DMS53 treated with DMSO at 0.1 percent for 48 hours (cell line): ENCODE measurements at regions not wholly inside any gene's neighbourhood (a gene's known extent, or its start where the extent isn't known, plus 50 kb on each side); places are given as distances from the start of the nearest gene placed in this dataset.

Experiments used
- DNase-seq: peaks from one replicate; lab custom pipeline; 2025; ENCODE audit not compliant: unreplicated experiment; lab: John Stamatoyannopoulos, UW

DNA sequence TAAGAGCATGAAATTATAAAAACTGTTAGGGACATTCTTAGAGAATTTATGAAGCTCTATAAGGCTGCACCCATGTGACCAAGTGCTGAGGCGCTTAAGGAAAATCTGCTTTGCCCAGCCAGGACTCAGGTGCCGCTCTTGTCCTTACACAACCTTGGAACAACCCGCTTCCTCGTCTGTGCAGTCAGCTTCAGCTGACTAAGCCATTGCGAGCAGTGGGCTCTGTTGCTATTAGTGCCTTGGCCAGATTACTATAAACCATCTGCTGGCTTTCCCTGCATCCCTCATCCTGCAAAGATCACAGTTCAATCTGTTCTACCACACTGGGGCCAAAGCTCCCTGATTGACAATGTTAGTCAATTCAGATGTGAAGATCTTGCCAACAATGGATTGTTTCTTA, 89.1 kb upstream of the E2F3 start:
- no peak for DNase-seq

DNA sequence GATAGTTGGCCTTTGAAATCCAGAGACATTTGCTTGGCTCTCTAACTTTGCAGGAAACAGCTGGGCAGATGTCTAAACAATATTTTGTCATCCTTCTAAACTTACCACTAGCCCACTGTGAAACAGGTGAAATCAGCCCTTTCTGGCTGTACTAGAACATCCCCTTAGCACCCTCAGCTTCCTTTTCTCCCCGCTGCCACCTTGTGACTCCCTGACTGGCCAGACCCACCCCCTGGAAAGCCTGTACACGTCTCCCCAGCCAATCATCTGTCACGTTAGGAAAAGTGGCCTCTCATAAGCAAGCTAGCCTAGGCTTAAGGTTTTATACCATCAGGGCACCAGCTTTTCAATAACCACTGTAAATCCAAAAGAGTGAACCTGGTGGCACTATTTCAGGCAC, 88.6 kb upstream of the E2F3 start:
- no peak for DNase-seq

- no peak for DNase-seq
Measured at GRCh38 chr6:20313960-20314530, 87.6 kb upstream of the E2F3 start.

DNA sequence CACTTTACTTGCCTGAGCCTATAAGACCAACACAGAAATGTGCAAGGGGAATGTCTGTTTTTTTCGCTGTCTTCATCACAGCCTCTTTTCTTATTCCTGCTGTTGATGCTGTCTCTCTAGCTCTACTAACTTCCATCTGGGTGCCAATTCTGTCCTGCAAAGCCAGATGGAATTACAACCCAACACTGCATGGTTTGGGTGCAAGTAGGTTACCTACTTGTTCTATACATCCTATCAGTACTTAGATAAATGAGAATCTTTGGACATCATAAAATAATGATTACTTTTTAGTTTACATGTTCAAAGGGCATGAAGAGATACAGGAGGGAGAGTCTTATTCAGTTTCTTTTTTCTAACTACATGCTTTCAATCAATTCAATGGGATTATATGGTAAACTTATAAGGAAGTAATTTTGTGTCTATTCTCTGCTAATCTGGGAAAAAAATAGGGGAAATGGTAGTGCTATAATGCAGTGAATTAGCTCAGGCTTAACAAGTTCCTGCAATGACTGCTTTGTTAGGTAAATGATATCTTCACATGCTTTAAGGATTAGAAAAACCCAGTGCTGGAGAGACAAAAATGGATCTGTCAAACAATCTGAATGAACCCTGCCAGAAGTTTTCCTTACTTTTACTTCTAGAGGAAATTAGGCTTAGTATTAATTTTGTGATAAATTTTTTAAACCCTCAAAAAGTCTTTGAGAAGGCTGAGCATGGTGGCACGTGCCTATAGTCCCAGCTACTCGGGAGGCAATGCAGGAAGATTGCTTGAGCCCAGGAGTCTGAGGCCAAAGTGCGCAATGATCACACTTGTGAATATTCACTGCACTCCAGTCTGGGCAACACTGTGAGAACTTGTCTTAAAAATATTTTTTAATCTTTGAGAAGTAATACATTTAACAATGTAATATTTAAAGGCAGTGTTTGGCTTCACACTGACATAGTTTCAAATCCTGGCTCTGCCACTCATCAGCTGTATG, 86.5 kb upstream of the E2F3 start:
- no peak for DNase-seq

GRCh38 chr6:20317430-20317829, 84.2 kb upstream of the E2F3 start:
- DNase-seq: no peak

GRCh38 chr6:20318851-20319387, 82.8 kb upstream of the E2F3 start:
- DNase-seq: no peak

DNA sequence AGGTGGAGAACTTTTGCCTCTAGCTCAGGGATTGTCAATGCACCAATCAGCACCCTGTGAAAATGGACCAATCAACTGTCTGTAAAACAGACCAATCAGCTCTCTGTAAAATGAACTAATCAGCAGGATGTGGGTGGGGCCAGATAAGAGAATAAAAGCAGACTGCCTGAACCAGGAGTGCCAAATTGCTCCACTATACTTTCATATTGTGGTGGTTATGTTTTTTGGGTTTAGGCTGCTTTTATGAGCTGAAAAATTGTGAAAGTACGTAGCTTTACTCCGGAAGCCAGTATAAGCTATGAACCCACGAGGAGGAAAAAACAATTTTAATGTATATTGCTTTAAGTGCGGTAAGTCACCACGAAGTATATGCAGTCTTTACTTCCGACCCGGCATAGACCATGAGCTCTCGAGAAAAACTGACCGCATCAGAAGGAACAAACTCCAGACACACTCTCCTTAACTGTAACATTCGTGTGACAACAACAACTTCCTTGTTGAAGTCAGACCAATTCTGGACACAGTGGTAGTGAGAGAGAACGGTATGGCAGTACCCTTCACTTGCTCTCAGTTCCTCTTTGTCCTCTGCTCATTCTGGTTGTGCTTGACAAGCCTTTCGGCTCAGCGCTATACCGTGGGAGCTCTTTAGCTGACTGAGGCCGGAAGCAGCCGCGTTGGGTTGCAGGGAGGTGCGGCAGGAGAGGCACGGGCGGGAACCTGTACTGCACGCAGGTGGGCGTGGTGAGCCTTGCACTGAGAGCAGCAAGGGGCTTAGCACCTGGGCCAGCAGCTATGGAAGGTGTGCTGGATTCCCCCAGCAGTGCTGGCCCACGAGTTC, 81.9 kb upstream of the E2F3 start:
- DNase-seq: no peak

DNA sequence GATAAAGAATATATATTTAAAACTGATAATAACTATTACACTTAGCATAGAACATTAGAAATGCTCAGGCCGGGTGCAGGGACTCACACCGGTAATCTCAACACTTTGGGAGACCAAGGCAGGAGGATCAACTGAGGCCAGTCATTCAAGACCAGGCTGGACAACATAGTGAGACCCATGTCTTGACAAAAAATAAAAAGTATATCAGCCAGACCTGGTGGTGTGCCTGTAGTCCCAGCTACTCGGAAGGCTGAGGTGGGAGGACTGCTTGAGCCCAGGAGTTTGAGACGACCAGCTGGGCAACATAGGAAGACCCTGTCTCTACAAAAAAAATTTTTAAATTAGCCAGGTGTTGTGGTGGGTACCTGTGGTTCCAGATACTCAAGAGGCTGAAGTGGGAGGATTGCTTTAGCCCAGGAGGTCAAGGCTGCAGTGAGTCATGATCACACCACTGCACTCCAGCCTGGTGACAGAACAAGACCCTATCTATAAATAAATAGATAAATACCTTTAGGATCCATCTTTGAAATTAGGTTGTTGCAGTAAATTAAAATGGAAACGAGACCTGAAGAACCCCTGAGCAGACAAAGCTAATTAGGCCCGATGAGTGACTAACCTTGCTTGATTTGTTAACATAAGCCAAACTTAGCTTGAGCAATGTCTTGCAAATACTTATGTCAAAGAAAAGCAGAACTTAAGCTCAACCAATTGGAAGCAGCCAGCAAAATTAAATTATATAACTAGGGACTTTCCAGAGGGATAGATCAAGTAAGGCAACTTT, 75.8 kb upstream of the E2F3 start:
- DNase-seq: no peak

- DNase-seq: no peak
Measured at GRCh38 chr6:20326422-20326728, 75.3 kb upstream of the E2F3 start.

DNA sequence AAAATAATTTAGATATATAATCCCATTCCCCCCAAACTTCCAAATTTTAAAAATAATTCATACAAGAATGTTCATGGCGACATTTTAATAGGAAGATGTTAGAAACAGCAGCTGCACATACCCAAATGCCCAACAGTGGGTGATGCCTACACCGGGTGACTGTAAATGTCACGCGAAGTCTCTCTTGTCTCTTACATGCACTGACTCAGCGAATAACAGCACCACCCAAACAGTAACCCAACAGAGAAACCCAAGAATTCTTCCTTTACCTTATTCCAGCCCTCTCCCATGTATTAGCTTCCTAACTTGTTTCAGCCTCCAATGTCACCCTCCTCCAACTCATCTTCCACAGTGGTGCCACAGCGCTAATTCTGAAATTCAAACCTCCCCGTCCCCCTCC, 74.5 kb upstream of the E2F3 start:
- DNase-seq: no peak

- DNase-seq: no peak
Measured at GRCh38 chr6:20328266-20328923, 73.3 kb upstream of the E2F3 start.

- no peak for DNase-seq
Measured at GRCh38 chr6:20328924-20329300, 72.8 kb upstream of the E2F3 start.

DNA sequence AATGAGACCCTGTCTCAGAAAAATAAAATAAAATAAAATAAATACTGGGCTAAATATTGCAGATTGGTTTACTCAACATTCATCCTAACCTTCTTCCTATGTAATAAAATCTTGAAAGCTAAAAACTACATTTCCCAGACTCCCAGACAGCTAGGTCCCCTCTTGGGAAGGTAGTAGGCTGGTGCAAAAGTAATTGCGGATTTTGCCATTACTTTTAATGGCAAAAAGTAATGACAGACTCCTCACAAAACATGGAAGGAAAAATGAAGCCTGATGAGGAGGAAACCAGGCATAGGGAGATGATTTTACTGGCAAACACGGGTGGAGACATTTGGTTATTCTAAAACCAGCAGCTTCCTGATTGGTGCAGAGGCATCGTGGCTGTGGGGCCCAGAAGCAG, 70.6 kb upstream of the E2F3 start:
- DNase-seq: no peak

DNA sequence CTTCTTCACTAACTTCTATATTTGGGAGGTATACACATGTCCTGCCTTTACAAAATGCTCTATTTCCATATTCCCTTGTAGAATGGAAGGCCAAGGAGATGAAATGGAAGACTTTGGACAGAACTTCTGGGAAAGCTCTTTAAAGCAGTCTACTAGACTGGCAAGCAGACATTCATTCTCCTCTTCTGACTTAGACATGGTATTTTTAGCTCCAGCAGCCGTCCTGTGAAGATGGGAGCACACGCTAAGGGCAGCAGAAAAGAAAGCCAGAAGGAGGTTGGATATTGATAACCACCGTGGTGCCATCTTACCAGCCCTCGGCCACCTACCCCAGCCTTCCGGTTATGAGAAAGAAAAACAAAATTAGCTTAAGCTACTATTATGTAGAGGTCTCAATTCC, 70.1 kb upstream of the E2F3 start:
- DNase-seq: no peak

GRCh38 chr6:20332441-20333006, 69.2 kb upstream of the E2F3 start:
- DNase-seq: no peak

DNA sequence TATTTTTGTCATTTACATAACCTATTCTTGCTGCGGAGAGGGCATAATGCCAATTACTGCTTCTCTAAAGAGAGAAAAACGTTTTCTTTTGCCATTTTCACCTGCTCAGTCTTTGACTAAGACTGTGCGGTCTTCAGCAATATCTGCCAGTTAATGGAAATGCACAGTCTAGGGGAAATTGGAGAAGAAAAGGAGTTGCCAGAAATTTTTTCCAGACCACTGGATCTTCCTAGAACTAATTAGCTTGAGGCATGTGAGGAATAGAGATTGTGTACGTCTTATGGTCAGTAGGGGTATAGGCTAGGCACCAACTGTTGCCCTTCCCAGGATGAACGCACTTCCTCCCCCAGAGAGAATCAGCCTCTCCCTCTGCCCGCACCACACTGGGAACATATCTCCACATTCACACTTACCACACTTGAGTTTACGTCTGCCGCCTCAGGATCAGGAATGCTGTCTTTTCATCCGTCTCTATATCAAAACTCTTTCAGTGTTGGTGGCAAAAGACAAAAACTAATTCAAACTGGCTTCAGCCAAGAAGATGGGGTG, 67.9 kb upstream of the E2F3 start:
- DNase-seq: no peak

DNA sequence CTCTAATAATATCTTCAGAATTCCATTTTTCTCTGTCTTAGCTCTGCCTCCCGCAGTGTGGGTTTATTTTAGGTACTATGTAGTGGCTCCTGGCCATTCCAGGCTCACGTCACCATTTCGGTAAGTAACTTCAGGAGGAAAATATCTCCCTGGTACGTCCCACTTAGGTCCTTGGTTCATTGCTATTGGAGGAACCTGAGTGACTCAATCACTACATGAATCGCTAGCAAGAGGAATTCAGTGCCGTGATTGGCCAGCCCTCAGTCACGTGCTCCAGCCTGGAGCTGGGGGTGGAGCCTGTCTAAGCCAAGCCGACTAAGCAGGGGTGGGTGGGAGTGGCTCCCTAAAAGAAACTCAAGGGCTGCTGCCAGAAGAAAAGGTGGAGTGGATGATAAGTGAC, 67.3 kb upstream of the E2F3 start:
- peak; percentile 48 for DNase-seq

- DNase-seq: no peak
Measured at GRCh38 chr6:20334962-20335361, 66.7 kb upstream of the E2F3 start.

DNA sequence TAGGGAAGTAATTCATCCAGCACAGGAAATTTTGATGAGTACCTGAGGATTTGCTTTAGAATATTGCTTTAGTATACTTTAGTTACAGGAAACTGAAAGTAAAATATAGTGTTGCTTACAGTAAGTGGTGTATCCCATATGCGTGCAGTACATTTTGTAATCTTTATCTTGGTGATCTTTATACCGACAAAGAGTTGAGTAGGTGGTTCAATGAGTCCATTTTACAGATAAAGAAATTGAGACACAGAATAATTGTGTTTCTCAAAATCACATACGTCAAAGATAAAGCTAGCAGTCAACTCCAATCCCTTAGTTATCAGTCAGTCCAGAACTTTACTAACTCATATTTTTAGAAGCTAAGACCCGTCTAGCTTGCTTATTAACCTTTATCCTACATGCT, 65.8 kb upstream of the E2F3 start:
- DNase-seq: no peak

DNA sequence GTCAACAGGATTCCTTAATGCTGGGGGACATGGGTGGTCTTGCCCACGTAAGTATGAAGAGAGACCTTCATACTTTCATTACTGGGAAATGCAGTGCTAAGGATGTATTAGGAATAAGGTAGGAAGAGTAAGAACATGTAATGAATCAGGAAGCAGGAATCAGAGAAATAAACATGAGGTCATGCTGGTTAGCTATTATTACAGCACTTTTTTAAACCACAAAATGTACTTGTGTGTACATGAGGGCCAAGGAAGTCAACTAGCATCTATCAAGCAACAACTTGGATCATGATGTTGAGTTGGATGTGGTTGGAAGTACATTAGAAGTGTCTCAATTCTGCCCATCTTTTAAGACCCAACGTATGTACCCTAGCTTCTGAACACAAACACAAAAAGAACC, 63.5 kb upstream of the E2F3 start:
- DNase-seq: no peak
